ENCODE measurements at regions not wholly inside any gene's neighbourhood (a gene's known extent, or its start where the extent isn't known, plus 50 kb on each side); places are given as distances from the start of the nearest gene placed in this dataset.
"Not testable (repeated sequence)": the region's sequence is repeated elsewhere in the genome, so short reads cannot be mapped to it uniquely, and the experiment has no call there.

DNA sequence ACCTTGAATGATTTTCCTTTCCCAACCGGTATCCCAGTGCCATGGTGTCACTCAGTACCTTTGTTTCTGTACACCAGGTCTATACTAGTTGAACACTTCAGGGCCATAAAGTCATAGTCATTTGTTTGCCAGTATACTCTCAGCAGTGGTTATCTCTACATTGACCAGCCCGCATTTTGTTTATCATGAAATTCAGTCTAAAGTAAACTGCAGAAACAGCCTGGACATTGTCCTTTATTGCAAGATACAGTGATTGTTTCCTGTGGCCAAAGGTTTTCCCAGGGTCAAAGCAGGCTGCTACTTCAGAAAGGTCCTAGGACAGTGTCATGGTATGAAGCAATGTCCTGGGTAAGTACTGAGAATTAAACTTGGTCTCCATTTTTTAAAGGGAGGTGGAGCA, 407.4 kb downstream of the RWDD3 start:
- H3K4me3 ChIP-seq (ENCODE audit: low read depth, low read length), result no peak overlapping the region
- TF ChIP-seq, protein P1, sequence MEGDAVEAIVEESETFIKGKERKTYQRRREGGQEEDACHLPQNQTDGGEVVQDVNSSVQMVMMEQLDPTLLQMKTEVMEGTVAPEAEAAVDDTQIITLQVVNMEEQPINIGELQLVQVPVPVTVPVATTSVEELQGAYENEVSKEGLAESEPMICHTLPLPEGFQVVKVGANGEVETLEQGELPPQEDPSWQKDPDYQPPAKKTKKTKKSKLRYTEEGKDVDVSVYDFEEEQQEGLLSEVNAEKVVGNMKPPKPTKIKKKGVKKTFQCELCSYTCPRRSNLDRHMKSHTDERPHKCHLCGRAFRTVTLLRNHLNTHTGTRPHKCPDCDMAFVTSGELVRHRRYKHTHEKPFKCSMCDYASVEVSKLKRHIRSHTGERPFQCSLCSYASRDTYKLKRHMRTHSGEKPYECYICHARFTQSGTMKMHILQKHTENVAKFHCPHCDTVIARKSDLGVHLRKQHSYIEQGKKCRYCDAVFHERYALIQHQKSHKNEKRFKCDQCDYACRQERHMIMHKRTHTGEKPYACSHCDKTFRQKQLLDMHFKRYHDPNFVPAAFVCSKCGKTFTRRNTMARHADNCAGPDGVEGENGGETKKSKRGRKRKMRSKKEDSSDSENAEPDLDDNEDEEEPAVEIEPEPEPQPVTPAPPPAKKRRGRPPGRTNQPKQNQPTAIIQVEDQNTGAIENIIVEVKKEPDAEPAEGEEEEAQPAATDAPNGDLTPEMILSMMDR (IDR thresholded peaks at IDR 0.05; ENCODE audit: insufficient read depth, low read depth, low read length), result no peak
- DNase-seq (ENCODE audit: low read depth), result no peak

- H3K4me3 ChIP-seq (ENCODE audit: low read depth, low read length), result no peak overlapping the region
- DNase-seq (ENCODE audit: low read depth), result no peak
- TF ChIP-seq, protein P1 (IDR thresholded peaks at IDR 0.05; ENCODE audit: insufficient read depth, low read depth, low read length), result no peak
These were observed 408.0 kb downstream of the RWDD3 start for GRCh38 chr1:95642035-95642434.

- TF ChIP-seq, protein P1 (IDR thresholded peaks at IDR 0.05; ENCODE audit: insufficient read depth, low read depth, low read length), result no peak
- DNase-seq (ENCODE audit: low read depth), result no peak
- H3K4me3 ChIP-seq (ENCODE audit: low read depth, low read length), result no peak overlapping the region
These were observed 409.1 kb downstream of the RWDD3 start for GRCh38 chr1:95643071-95643470.

DNA sequence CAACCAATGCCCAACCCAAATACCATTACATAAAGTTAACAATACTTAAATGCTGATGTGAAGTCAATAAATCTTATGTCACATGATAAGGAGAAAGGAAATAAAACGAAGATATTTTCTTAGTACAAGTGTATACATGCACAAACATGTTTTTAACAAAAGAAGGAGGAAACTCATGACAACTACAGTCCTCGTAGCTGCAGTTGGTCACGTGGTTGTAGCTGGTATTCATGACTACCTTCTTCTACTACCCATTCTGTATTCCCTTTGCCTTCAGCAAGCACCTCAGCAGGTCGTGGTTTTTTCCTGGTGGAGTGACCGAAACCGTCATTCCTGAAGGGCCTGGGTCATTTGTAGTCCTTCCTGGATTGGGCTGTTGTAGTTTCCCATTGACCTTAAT, 411.1 kb downstream of the RWDD3 start:
- not testable (repeated sequence) for H3K4me3 ChIP-seq (ENCODE audit: low read depth, low read length)

GRCh38 chr1:95650631-95651030, 416.6 kb downstream of the RWDD3 start:
- no peak for DNase-seq (ENCODE audit: low read depth)
- TF ChIP-seq, protein P1 (IDR thresholded peaks at IDR 0.05; ENCODE audit: insufficient read depth, low read depth, low read length), result no peak
- H3K4me3 ChIP-seq (ENCODE audit: low read depth, low read length), result no peak overlapping the region

More for the DNA sequence above, 411.1 kb downstream of the RWDD3 start:
- DNase-seq (ENCODE audit: low read depth), result not testable (repeated sequence)

- DNase-seq (ENCODE audit: low read depth), result no peak
- H3K4me3 ChIP-seq (ENCODE audit: low read depth, low read length), result no peak overlapping the region
- TF ChIP-seq, protein P1 (IDR thresholded peaks at IDR 0.05; ENCODE audit: insufficient read depth, low read depth, low read length), result no peak
These were observed 418.5 kb downstream of the RWDD3 start for GRCh38 chr1:95652423-95652965.

- DNase-seq (ENCODE audit: low read depth), result no peak
- TF ChIP-seq, protein P1 (IDR thresholded peaks at IDR 0.05; ENCODE audit: insufficient read depth, low read depth, low read length), result no peak
These were observed 419.6 kb downstream of the RWDD3 start for GRCh38 chr1:95653618-95654017.

More at GRCh38 chr1:95653618-95654017, 419.6 kb downstream of the RWDD3 start:
- H3K4me3 ChIP-seq (ENCODE audit: low read depth, low read length), result no peak overlapping the region
